Adrenal gland (tissue), 5 donors: ENCODE measurements at regions not wholly inside any gene's neighbourhood (a gene's known extent, or its start where the extent isn't known, plus 50 kb on each side); places are given as distances from the start of the nearest gene placed in this dataset.

Source experiments
- CTCF ChIP-seq, 6 experiments: fragments of 450-650 bp in 4 of 6; fragments of 200-600 bp in 2 of 6; sonication (generic) in 1 of 6; IDR thresholded peaks; 1 replicate in 5 of 6; 2 replicates in 1 of 6; pipeline versions ENCODE4 v1.5.1 to v1.8.0; 2016 to 2021; ENCODE audit warnings: antibody characterized with exemption in 6 of 6, mild to moderate bottlenecking in 2 of 6, moderate library complexity in 1 of 6
- POLR2A ChIP-seq, 2 donors: fragments of 450-650 bp; IDR thresholded peaks; one replicate each; pipeline ENCODE4 v1.6.1; 2017; ENCODE audit warnings: antibody characterized with exemption in 2 of 2, mild to moderate bottlenecking in 2 of 2, moderate library complexity in 1 of 2
- donor health status: DM: no; HTN: no; CAD: no.

DNA sequence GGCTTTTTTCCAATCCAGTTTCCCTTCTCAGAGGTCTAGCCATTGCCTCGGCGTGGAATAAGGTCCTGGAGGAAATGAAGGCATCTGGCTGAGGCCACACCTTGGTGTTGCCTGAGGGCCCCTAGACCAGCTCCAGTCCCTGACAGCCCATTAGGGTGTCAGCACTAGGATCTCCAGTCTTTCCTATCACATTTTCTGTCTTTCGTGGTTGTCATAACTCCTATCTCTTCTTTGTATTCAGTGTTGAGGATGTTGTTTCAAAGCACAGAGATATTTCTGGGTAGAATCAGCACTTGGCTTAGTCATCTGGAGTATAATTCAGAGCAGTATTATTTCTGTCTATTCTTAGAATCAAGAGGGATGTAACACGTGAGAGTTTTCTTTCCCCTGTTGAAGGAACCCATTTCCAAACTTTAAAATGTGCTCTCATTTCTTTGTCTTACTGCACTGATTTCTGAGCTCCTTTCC is 844.3 kb downstream of the KCNT2 start:
- TF ChIP-seq CTCF (IDR thresholded peaks at IDR 0.05) (no peak), POLR2A (IDR thresholded peaks at IDR 0.05) (no peak)
